Calu3 (cell line): ENCODE measurements at regions not wholly inside any gene's neighbourhood (a gene's known extent, or its start where the extent isn't known, plus 50 kb on each side); places are given as distances from the start of the nearest gene placed in this dataset.

ENCODE experiments used
- BruUV-seq: library from RNA; stranded (reverse); fragments of 400-500 nt; replicated peaks from 2 replicates; lab custom pipeline; 2021; lab: Mats Ljungman, UMichigan
- CTCF ChIA-PET: fragments of 300-600 bp; sonication (Branson Sonifier 250); formaldehyde crosslinking; loops from one replicate; lab custom pipeline; 2022; ENCODE audit warnings: antibody characterized with exemption; lab: Charles Lee
- DNase-seq: peaks from one replicate; pipeline ENCODE4 v3.0.0; 2022
- H3K27ac Mint-ChIP-seq: one replicate; pipeline ENCODE4 v1.8.0; 2022; ENCODE audit warnings: mixed read lengths; ENCODE audit not compliant: unreplicated experiment
- H3K27me3 Mint-ChIP-seq: one replicate; pipeline ENCODE4 v1.8.0; 2022; ENCODE audit warnings: mixed read lengths; ENCODE audit not compliant: unreplicated experiment
- H3K36me3 Mint-ChIP-seq: one replicate; pipeline ENCODE4 v1.8.0; 2022; ENCODE audit warnings: mild to moderate bottlenecking, moderate library complexity, mixed read lengths; ENCODE audit not compliant: insufficient read depth, unreplicated experiment
- H3K4me1 Mint-ChIP-seq: one replicate; pipeline ENCODE4 v1.8.0; 2022; ENCODE audit warnings: mild to moderate bottlenecking, low read depth, mixed read lengths; ENCODE audit not compliant: unreplicated experiment
- H3K4me3 Mint-ChIP-seq: one replicate; pipeline ENCODE4 v1.8.0; 2022; ENCODE audit warnings: mild to moderate bottlenecking, low read depth, moderate library complexity, mixed read lengths; ENCODE audit not compliant: unreplicated experiment
- H3K9me3 Mint-ChIP-seq: one replicate; pipeline ENCODE4 v1.8.0; 2022; ENCODE audit warnings: low read depth, mixed read lengths; ENCODE audit not compliant: unreplicated experiment
- CTCF ChIP-seq: fragments of 200-600 bp; IDR thresholded peaks from one replicate; pipeline ENCODE4 v1.8.0; 2022; ENCODE audit warnings: antibody characterized with exemption; ENCODE audit not compliant: unreplicated experiment
- intact Hi-C: fragments of 100-400 bp; cut with micrococcal nuclease; formaldehyde crosslinking; loops from one replicate; pipeline ENCODE4 v1.10.0; 2022; ENCODE audit not compliant: unreplicated experiment

GRCh38 chr6:88223298-88223697 lies 57.2 kb upstream of the CNR1 start:
- Mint-ChIP-seq H3K9me3 (no peaks in the 10 kb centered on the region), H3K27ac (no peak overlapping the region), H3K36me3 (no peaks in the 10 kb centered on the region), H3K4me3 (no peak overlapping the region), H3K27me3 (peaks cover 17% of the 10 kb centered on the region), H3K4me1 (no peaks in the 10 kb centered on the region)
- CTCF ChIA-PET: interaction anchor here (0.7 kb wide), 1 partner anchor 281 kb away, joined by 3 read pairs; no protein-coding TSS in a partner anchor
- BruUV-seq: no TSS peak
- TF ChIP-seq CTCF: no peak
- intact Hi-C loops: no loop called here
- no peak for DNase-seq

- H3K27ac Mint-ChIP-seq: no peak overlapping the region
- intact Hi-C loops: no loop called here
- peaks cover 10% of the 10 kb centered on the region for H3K27me3 Mint-ChIP-seq
- H3K4me1 Mint-ChIP-seq: no peaks in the 10 kb centered on the region
- H3K9me3 Mint-ChIP-seq: no peaks in the 10 kb centered on the region
- H3K4me3 Mint-ChIP-seq: no peak overlapping the region
- H3K36me3 Mint-ChIP-seq: no peaks in the 10 kb centered on the region
- BruUV-seq: no TSS peak
- TF ChIP-seq CTCF: no peak
- CTCF ChIA-PET: no interaction called here
- no peak for DNase-seq
Observed at GRCh38 chr6:88220493-88220892, 54.3 kb upstream of the CNR1 start.

- peaks cover 7% of the 10 kb centered on the region for H3K27me3 Mint-ChIP-seq
- CTCF ChIA-PET: no interaction called here
- no peak overlapping the region for H3K4me3 Mint-ChIP-seq
- H3K9me3 Mint-ChIP-seq: no peaks in the 10 kb centered on the region
- H3K27ac Mint-ChIP-seq: no peak overlapping the region
- intact Hi-C loops: no loop called here
- DNase-seq: no peak
- BruUV-seq: no TSS peak
- H3K4me1 Mint-ChIP-seq: no peaks in the 10 kb centered on the region
- no peak for TF ChIP-seq CTCF
- no peaks in the 10 kb centered on the region for H3K36me3 Mint-ChIP-seq
Observed at GRCh38 chr6:88216182-88216581, 50.0 kb upstream of the CNR1 start.
